GM10248 (cell line): ENCODE measurements at regions not wholly inside any gene's neighbourhood (a gene's known extent, or its start where the extent isn't known, plus 50 kb on each side); places are given as distances from the start of the nearest gene placed in this dataset.

Experiments
- CTCF ChIA-PET: fragments of 300-600 bp; sonication (Branson Sonifier 250); formaldehyde crosslinking; extraction: SDS; loops from one replicate; lab custom pipeline; 2021; ENCODE audit warnings: antibody characterized with exemption; lab: Yijun Ruan, JAX
- POLR2A ChIA-PET: fragments of 350-650 bp; sonication (Branson Sonifier 250); formaldehyde crosslinking; extraction: SDS; loops from one replicate; lab custom pipeline; 2020; ENCODE audit warnings: antibody characterized with exemption; lab: Yijun Ruan, JAX
- DNase-seq: peaks from one replicate; pipeline ENCODE4 v3.0.0; 2012; ENCODE audit errors: extremely low spot score
- CTCF ChIP-seq: IDR thresholded peaks from 2 replicates; pipeline ENCODE4 v1.5.1; 2012; ENCODE audit warnings: mild to moderate bottlenecking, low read depth; ENCODE audit errors: extremely low read depth, missing control alignments, control extremely low read depth

- no peak for TF ChIP-seq CTCF
- ChIA-PET POLR2A (no interaction called here), CTCF (no interaction called here)
- no peak for DNase-seq
Observed at GRCh38 chr6:126419901-126420300, 80.0 kb downstream of the CENPW start.

- DNase-seq, result no peak
- POLR2A ChIA-PET, result no interaction called here
- CTCF ChIA-PET, result interaction anchor here (0.8 to 1.7 kb wide), 5 partner anchors 11 to 49 kb away, joined by 3 to 4 read pairs (median 3); no protein-coding TSS in a partner anchor
- TF ChIP-seq CTCF, result no peak
Observed at GRCh38 chr6:126422912-126423311, 83.0 kb downstream of the CENPW start.

- DNase-seq, result no peak
- POLR2A ChIA-PET, result no interaction called here
- no peak for TF ChIP-seq CTCF
- CTCF ChIA-PET, result interaction anchor here (1.0 kb wide), 1 partner anchor 15 kb away, joined by 3 read pairs; no protein-coding TSS in a partner anchor
Observed at GRCh38 chr6:126427713-126428112, 87.8 kb downstream of the CENPW start.

GRCh38 chr6:126429866-126430265 is 90.0 kb downstream of the CENPW start:
- ChIA-PET POLR2A (no interaction called here), CTCF (no interaction called here)
- no peak for DNase-seq
- TF ChIP-seq CTCF, result no peak

- CTCF ChIA-PET, result interaction anchor here (1.0 to 1.3 kb wide), 3 partner anchors 15 to 57 kb away, joined by 3 read pairs; no protein-coding TSS in a partner anchor
- POLR2A ChIA-PET, result no interaction called here
- no peak for DNase-seq
- no peak for TF ChIP-seq CTCF
Observed at GRCh38 chr6:126432564-126432963, 92.6 kb downstream of the CENPW start.

GRCh38 chr6:126433927-126434326 is 94.0 kb downstream of the CENPW start:
- no peak for DNase-seq
- TF ChIP-seq CTCF, result no peak
- ChIA-PET CTCF (interaction anchor here (0.9 to 2.1 kb wide), 2 partner anchors 11 to 12 kb away, joined by 4 to 5 read pairs; no protein-coding TSS in a partner anchor), POLR2A (no interaction called here)
